ENCODE measurements at regions not wholly inside any gene's neighbourhood (a gene's known extent, or its start where the extent isn't known, plus 50 kb on each side); places are given as distances from the start of the nearest gene placed in this dataset.

GRCh38 chr4:181896614-181897013, 346.6 kb upstream of the TENM3 start:
- TF ChIP-seq PAX5 (IDR thresholded peaks at IDR 0.05; ENCODE audit: borderline replicate concordance, low read depth, low read length) (no peak), MLLT1 (IDR thresholded peaks at IDR 0.05) (no peak), MTA3 (IDR thresholded peaks at IDR 0.05; ENCODE audit: borderline replicate concordance, low read length) (no peak)

Measured in GM12878 (cell line).